ENCODE measurements at regions not wholly inside any gene's neighbourhood (a gene's known extent, or its start where the extent isn't known, plus 50 kb on each side); places are given as distances from the start of the nearest gene placed in this dataset.

- ATAC-seq (no peak), DNase-seq (no peak)
- Histone ChIP-seq H3K27me3 (no peaks in the 10 kb centered on the region), H3K4me3 (no peak overlapping the region), H3K4me1 (no peaks in the 10 kb centered on the region), H3K27ac (no peak overlapping the region), H3K9me3 (no peaks in the 10 kb centered on the region), H3K36me3 (no peaks in the 10 kb centered on the region)
- TF ChIP-seq CTCF (IDR thresholded peaks at IDR 0.05): no peak
- intact Hi-C loops (cut with DNase I): no loop called here
- 52% methylated on average over 3 of the region's 3 CpGs for WGBS (ENCODE audit: insufficient coverage, low coverage, low lambda C conversion rate, missing lambda C conversion rate)
Measured at GRCh38 chr10:125225051-125225450, 64.7 kb upstream of the CTBP2 start.

GRCh38 chr10:125222515-125223308 is 62.3 kb upstream of the CTBP2 start:
- no peak for DNase-seq
- H3K27ac ChIP-seq: no peak overlapping the region
- H3K4me3 ChIP-seq: no peak overlapping the region
- no peaks in the 10 kb centered on the region for H3K27me3 ChIP-seq
- 62% methylated on average over 8 of the region's 16 CpGs for WGBS (ENCODE audit: insufficient coverage, low coverage, low lambda C conversion rate, missing lambda C conversion rate)
- no peak for ATAC-seq
- no peaks in the 10 kb centered on the region for H3K9me3 ChIP-seq
- no peaks in the 10 kb centered on the region for H3K4me1 ChIP-seq
- intact Hi-C loops (cut with DNase I): no loop called here
- TF ChIP-seq CTCF (IDR thresholded peaks at IDR 0.05) (no peak), POLR2A (IDR thresholded peaks at IDR 0.05) (no peak)
- no peaks in the 10 kb centered on the region for H3K36me3 ChIP-seq

- Histone ChIP-seq H3K4me3 (no peak overlapping the region), H3K4me1 (no peaks in the 10 kb centered on the region), H3K36me3 (no peaks in the 10 kb centered on the region), H3K27me3 (no peaks in the 10 kb centered on the region), H3K9me3 (no peaks in the 10 kb centered on the region), H3K27ac (no peak overlapping the region)
- DNase-seq (no peak), ATAC-seq (no peak)
- no peak for TF ChIP-seq CTCF (IDR thresholded peaks at IDR 0.05)
- TF ChIP-seq POLR2A (IDR thresholded peaks at IDR 0.05): no peak
- WGBS (ENCODE audit: insufficient coverage, low coverage, low lambda C conversion rate, missing lambda C conversion rate): 44% methylated on average over 8 of the region's 8 CpGs
- intact Hi-C loops (cut with DNase I): no loop called here
Measured at GRCh38 chr10:125221716-125222115, 61.4 kb upstream of the CTBP2 start.

GRCh38 chr10:125219776-125220175 is 59.4 kb upstream of the CTBP2 start:
- ATAC-seq: no peak
- no peaks in the 10 kb centered on the region for H3K4me1 ChIP-seq
- no peak for TF ChIP-seq POLR2A (IDR thresholded peaks at IDR 0.05)
- no peak for TF ChIP-seq CTCF (IDR thresholded peaks at IDR 0.05)
- H3K9me3 ChIP-seq: no peaks in the 10 kb centered on the region
- H3K27ac ChIP-seq: no peak overlapping the region
- no peak overlapping the region for H3K4me3 ChIP-seq
- no peak for DNase-seq
- H3K36me3 ChIP-seq: no peaks in the 10 kb centered on the region
- H3K27me3 ChIP-seq: no peaks in the 10 kb centered on the region
- WGBS (ENCODE audit: insufficient coverage, low coverage, low lambda C conversion rate, missing lambda C conversion rate): 72% methylated on average over 3 of the region's 4 CpGs
- intact Hi-C loops (cut with DNase I): no loop called here

All from right lobe of liver (tissue), 6 donors.